Ectodermal cell (in vitro differentiated cells): ENCODE measurements at regions not wholly inside any gene's neighbourhood (a gene's known extent, or its start where the extent isn't known, plus 50 kb on each side); places are given as distances from the start of the nearest gene placed in this dataset.

ENCODE experiments used
- H3K27ac ChIP-seq: 2 replicates; pipeline ENCODE4 v1.7.0; 2013; ENCODE audit warnings: mild to moderate bottlenecking, low read depth, low read length; ENCODE audit not compliant: insufficient read depth, poor library complexity, severe bottlenecking
- H3K27me3 ChIP-seq: 2 replicates; pipeline ENCODE4 v1.7.0; 2013; ENCODE audit warnings: mild to moderate bottlenecking, low read length; ENCODE audit not compliant: insufficient read depth, control insufficient read depth, poor library complexity, severe bottlenecking
- H3K36me3 ChIP-seq: one replicate; pipeline ENCODE4 v1.7.0; 2013; ENCODE audit warnings: low read length; ENCODE audit not compliant: control insufficient read depth, insufficient read depth
- H3K4me1 ChIP-seq: one replicate; pipeline ENCODE4 v1.7.0; 2013; ENCODE audit warnings: low read length; ENCODE audit not compliant: control insufficient read depth, insufficient read depth
- H3K4me3 ChIP-seq: 2 replicates; pipeline ENCODE4 v1.7.0; 2013; ENCODE audit warnings: low read depth, low read length, control low read depth; ENCODE audit not compliant: insufficient read depth
- H3K9me3 ChIP-seq: 2 replicates; pipeline ENCODE4 v1.7.0; 2013; ENCODE audit warnings: mild to moderate bottlenecking, low read length, moderate library complexity; ENCODE audit not compliant: control insufficient read depth
- WGBS, 2 experiments: methylation state at CpG; one replicate each; pipeline ENCODE4 v1.1.7; 2013; ENCODE audit warnings: missing lambda C conversion rate in 2 of 2; 5-methylcytosine and 5-hydroxymethylcytosine counted together

DNA sequence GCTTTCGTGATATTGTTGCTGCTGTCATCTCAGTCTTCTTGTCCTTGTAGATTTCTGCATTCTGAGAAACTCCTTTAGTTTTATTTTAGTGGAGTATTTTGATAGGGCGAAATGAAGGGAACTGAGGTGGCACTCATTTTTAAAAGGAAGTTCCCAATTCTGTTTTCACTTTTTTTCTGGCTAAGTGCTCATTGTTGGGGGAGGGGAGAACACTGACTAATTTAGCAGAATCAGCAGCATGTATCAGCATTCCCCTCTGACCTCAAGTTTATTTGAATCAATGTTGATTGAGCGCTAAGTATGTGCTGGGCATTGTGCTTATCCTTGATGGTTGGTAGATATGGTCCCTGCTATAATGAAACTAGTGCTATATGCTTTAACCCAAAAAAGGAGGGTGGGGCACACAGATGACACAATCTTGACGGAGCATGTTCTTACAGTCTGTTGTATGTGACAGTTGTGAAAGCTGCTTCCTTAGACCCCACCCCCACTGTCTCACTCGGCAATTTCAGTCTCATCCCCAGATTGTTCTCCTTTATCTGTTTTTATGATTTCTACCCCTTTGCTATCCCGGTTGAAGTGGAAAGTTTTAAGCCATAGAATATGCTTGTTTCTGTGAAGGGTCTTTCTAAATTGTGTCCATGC, 262.4 kb downstream of the SOX4 start:
- 96% methylated on average over 6 of the region's 6 CpGs for WGBS, 2 experiments
- no peak overlapping the region for H3K27ac ChIP-seq
- H3K4me3 ChIP-seq: no peak overlapping the region
- H3K27me3 ChIP-seq: no peaks in the 10 kb centered on the region
- H3K4me1 ChIP-seq: no peaks in the 10 kb centered on the region
- H3K36me3 ChIP-seq: no peaks in the 10 kb centered on the region
- no peaks in the 10 kb centered on the region for H3K9me3 ChIP-seq

DNA sequence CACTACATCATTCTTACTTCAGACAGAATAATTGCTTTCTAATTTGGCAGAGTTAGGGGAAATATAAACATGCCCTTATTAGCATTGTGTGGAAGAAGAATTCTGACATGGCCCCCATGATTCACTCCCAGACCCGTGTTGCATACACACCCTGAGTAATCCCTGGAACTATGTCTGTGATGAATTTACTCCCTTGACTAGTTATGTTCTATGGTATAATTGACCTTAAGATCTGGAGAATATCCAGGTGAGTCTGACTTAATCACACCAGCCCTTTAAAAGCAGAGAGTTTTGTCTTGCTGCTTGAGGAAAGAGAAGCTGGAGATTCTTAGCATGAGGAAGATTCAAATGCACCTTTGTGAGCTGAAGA, 262.9 kb downstream of the SOX4 start:
- Histone ChIP-seq H3K36me3 (no peaks in the 10 kb centered on the region), H3K4me3 (no peak overlapping the region), H3K4me1 (no peaks in the 10 kb centered on the region), H3K9me3 (no peaks in the 10 kb centered on the region), H3K27ac (no peak overlapping the region), H3K27me3 (no peaks in the 10 kb centered on the region)
- no CpG with 5 or more reads among the region's 1 CpG for WGBS, 2 experiments

DNA sequence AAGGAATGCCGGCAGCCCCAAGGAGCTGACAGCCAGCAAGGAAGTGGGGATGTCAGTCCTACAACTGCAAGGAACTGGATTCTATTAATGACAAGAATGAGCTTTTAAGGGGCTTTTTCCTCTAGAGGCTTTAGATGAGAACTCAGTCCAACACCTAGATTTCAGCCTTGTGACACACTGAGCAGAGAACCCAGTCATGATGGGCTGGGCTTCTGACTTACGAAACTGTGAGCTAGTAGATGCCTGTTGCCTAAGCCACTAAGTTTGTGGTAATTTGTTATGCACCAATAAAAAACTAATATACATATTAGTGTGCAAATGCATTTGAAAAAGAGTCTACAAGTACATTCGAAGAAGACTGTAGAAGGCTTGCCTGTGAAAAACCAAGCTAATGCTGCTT, 263.3 kb downstream of the SOX4 start:
- Histone ChIP-seq H3K27ac (no peak overlapping the region), H3K4me1 (no peaks in the 10 kb centered on the region), H3K27me3 (no peaks in the 10 kb centered on the region), H3K9me3 (no peaks in the 10 kb centered on the region), H3K36me3 (no peaks in the 10 kb centered on the region), H3K4me3 (no peak overlapping the region)
- 92 to 94% methylated on average over 3 of the region's 3 CpGs for WGBS, 2 experiments

DNA sequence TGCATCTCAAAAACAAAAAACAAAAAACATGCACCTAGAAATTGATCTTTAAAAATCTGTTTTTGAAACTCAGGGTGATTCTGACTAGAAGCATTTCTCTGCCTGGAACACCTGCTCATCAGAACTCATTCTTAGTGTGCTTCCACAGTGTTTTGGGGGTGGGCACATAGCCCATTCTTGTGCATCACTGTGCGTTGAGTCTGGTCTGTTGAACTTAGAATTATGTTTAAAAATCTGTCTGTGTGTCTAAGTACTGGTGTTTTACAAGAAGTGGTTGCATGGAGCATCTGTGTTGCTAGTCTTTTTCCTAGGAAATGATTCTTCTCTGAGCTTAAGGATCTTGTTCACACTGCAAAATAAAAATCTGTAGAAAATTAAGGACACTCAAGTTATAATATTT, 264.5 kb downstream of the SOX4 start:
- H3K36me3 ChIP-seq: no peaks in the 10 kb centered on the region
- no peaks in the 10 kb centered on the region for H3K27me3 ChIP-seq
- no peaks in the 10 kb centered on the region for H3K4me1 ChIP-seq
- no peak overlapping the region for H3K4me3 ChIP-seq
- no peak overlapping the region for H3K27ac ChIP-seq
- H3K9me3 ChIP-seq: no peaks in the 10 kb centered on the region
- WGBS, 2 experiments: 93 to 100% methylated on average over 1 of the region's 1 CpG

DNA sequence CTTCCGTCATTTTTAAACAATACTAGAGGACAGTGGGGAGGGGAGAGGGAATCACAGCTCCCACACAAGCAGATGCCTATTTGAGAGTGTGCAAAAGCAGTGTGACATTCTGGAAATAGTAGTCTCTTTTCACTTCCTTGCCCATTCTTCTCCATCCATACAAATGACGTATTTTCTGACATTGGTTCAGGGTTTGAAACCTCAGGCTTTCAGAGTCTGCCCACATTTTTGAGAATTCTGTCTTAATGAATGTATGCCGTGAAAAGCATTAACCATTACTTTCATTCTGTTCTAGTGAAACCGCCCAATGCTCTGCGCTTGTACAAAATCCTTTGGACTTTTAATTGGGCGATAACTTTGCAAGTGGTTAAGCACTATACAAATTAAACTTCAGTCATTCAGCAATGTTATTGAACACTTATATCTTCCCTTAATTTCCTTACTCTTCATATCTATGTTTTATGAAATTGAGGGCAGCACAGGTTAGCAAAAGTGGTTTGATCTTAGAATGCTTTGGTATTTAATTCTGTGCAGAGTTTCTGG, 265.7 kb downstream of the SOX4 start:
- Histone ChIP-seq H3K9me3 (no peaks in the 10 kb centered on the region), H3K27me3 (no peaks in the 10 kb centered on the region), H3K4me1 (no peaks in the 10 kb centered on the region), H3K27ac (no peak overlapping the region), H3K4me3 (no peak overlapping the region), H3K36me3 (no peaks in the 10 kb centered on the region)
- WGBS, 2 experiments: 92 to 96% methylated on average over 6 of the region's 6 CpGs

DNA sequence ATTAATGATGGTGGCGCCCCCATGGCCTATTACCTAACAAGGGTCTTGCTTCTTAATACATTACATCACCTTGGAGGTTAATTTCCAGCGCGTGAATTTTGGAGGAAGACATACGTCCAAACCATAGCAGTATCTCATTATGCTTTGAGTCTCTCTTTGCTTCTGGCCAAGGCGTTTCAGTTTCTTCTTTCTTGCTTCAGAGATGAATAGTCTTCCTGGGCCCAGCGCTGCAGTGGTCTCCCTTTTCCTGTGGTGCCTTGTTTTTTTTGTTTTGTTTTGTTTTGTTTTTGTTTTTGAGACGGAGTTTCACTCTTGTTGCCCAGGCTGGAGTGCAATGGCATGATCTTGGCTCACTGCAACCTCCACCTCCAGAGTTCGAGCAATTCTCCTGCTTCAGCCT, 268.4 kb downstream of the SOX4 start:
- Histone ChIP-seq H3K9me3 (no peaks in the 10 kb centered on the region), H3K27me3 (no peaks in the 10 kb centered on the region), H3K4me3 (no peak overlapping the region), H3K4me1 (no peaks in the 10 kb centered on the region), H3K27ac (no peak overlapping the region), H3K36me3 (no peaks in the 10 kb centered on the region)
- WGBS, 2 experiments: 94 to 96% methylated on average over 8 of the region's 8 CpGs

DNA sequence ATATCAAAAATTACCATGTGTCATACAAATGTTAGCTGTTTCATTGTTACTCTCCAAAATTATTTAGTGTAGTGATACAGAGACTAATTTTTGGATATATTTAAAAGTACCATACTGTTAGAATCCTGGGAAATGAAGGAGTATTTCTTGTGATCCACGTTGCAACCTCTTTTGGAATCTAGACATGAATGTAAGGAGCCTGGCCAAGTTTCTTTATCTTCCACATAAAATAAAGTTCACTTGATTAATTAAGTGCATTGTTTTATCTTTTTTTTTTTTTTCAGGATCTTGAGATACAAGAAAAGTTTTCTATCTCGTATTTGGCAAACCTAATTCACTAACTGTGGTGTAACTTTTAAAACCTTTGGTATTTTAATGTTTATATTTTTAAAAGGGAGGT, 270.7 kb downstream of the SOX4 start:
- 100% methylated on average over 1 of the region's 2 CpGs; no CpG with 5 or more reads in 1 of the 2 experiments for WGBS, 2 experiments
- Histone ChIP-seq H3K27ac (no peak overlapping the region), H3K4me3 (no peak overlapping the region)

DNA sequence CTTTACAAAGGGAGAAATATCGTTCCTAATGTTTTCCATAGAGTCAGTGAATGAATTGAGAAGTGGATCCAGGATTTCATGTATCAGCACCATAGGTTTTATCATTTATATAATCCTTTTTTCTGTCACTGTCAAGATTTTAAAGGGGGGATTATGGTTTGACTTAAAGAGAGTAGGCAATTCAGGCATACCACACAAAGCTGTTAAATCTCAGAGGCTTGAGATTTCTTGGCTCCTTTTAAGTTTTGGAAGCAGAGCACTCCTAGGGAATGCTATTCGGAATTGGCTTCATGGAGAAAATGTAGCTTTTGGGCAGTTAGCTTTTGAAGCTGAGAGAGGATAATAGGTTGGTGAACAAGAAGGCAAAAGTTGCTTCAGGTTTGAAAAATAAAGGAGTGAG, 274.7 kb downstream of the SOX4 start:
- 92 to 93% methylated on average over 2 of the region's 2 CpGs for WGBS, 2 experiments
- Histone ChIP-seq H3K36me3 (no peaks in the 10 kb centered on the region), H3K27ac (no peak overlapping the region), H3K4me1 (peaks cover 6% of the 10 kb centered on the region), H3K4me3 (no peak overlapping the region), H3K27me3 (no peaks in the 10 kb centered on the region), H3K9me3 (no peaks in the 10 kb centered on the region)

More for the DNA sequence above, 270.7 kb downstream of the SOX4 start:
- no peaks in the 10 kb centered on the region for H3K27me3 ChIP-seq
- H3K36me3 ChIP-seq: no peaks in the 10 kb centered on the region
- H3K4me1 ChIP-seq: no peaks in the 10 kb centered on the region
- no peaks in the 10 kb centered on the region for H3K9me3 ChIP-seq

DNA sequence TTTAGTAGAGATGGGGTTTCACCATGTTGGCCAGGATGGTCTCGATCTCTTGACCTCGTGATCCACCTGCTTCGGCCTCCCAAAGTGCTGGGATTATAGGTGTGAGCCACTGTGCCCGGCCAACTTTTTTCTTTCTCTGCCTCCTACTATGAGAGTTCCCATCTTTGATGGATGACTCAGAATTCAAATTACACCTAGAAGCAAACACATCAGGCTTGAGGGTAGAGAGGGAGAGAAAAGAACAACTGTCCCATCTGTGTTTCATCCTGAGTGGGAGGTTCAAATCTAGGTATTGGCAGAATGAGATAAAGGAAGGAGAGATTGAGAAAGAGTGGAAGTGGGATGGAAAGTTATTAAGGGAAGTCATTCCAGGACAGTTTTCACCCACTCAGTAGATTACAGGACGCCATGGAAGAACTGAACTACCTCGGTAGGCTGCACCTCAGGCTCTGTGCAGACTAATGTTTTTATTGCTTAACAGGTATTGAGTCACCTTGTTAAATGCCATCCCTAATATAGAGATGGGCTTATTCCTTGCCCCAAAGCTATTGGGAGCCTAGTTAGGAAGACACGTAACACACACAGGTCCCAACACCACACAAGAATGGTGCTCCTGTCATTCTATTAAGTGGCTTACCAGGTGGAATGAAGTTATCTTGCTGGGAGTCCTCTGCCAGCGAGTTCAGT, 275.7 kb downstream of the SOX4 start:
- no peaks in the 10 kb centered on the region for H3K9me3 ChIP-seq

DNA sequence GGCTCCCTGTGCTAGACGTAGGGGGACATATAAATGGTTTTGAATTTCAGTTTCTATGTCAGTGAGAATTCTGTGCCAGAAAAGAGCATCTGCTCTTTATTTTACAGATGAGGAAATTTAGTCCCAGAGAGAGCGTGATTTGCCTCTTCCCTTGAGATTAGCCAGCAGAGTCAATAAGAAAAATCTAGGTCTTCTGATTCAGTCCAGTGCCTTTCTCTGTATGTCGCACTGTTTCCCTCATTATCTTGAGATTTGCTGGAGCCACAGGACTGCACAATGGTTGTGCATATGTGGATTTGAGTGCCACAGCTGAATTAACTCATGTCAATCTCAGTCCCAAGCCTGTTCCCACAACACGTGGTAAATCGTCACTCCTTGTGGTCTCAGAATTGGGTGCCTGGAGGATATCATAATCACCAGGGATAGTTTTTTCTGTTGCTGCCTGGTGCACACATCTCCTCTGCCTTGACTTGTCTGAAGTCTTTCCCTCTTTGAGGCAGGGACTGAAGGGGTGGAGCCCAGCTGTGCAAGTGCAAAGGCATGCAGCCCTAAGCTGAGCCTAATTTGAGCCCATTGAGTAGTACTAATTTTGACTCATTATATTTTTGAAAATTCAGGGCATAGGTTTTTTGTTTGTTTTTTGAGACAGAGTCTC, 276.7 kb downstream of the SOX4 start:
- WGBS, 2 experiments: 90% methylated on average over 5 of the region's 5 CpGs
- H3K4me1 ChIP-seq: peaks cover 6% of the 10 kb centered on the region
- peaks cover 9% of the 10 kb centered on the region for H3K36me3 ChIP-seq
- no peaks in the 10 kb centered on the region for H3K27me3 ChIP-seq
- H3K4me3 ChIP-seq: no peak overlapping the region
- H3K27ac ChIP-seq: no peak overlapping the region
- H3K9me3 ChIP-seq: no peaks in the 10 kb centered on the region

More for the DNA sequence above, 275.7 kb downstream of the SOX4 start:
- peaks cover 4% of the 10 kb centered on the region for H3K36me3 ChIP-seq
- no peak overlapping the region for H3K27ac ChIP-seq
- no peaks in the 10 kb centered on the region for H3K27me3 ChIP-seq
- WGBS, 2 experiments: 87 to 88% methylated on average over 8 of the region's 8 CpGs
- no peak overlapping the region for H3K4me3 ChIP-seq
- H3K4me1 ChIP-seq: peaks cover 6% of the 10 kb centered on the region
